ENCODE measurements at regions not wholly inside any gene's neighbourhood (a gene's known extent, or its start where the extent isn't known, plus 50 kb on each side); places are given as distances from the start of the nearest gene placed in this dataset.

- intact Hi-C loops (cut with micrococcal nuclease; ENCODE audit: unreplicated experiment): no loop called here
- POLR2A ChIA-PET: no interaction called here
- no peaks in the 10 kb centered on the region for H3K79me2 ChIP-seq (ENCODE audit: control insufficient read depth, insufficient read depth, low read length)
- no peak for TF ChIP-seq SREBF1 (IDR thresholded peaks at IDR 0.05; ENCODE audit: low read length)
- no peak for FAIRE-seq
- CTCF ChIA-PET: interaction anchor here (1.2 to 1.5 kb wide), 3 partner anchors 12 to 36 kb away, joined by 3 read pairs; no protein-coding TSS in a partner anchor
- no peaks in the 10 kb centered on the region for H3K36me3 ChIP-seq (ENCODE audit: control insufficient read depth in 2 of 2, insufficient read depth in 2 of 2, low read length in 1 of 2)
- H2AFZ ChIP-seq (ENCODE audit: control insufficient read depth, low read depth, low read length): no peak overlapping the region
- no peaks in the 10 kb centered on the region for H3K27me3 ChIP-seq (replicated peaks in 1 of 2; ENCODE audit: control insufficient read depth in 2 of 2, insufficient read depth in 2 of 2, low read length in 1 of 2)
- H3K4me2 ChIP-seq (ENCODE audit: control insufficient read depth, insufficient read depth): no peak overlapping the region
- no peaks in the 10 kb centered on the region for H3K9me3 ChIP-seq (replicated peaks; ENCODE audit: control insufficient read depth, insufficient read depth, low read length)
- in situ Hi-C loops (cut with MboI): no loop called here
- WGBS (ENCODE audit: insufficient coverage, insufficient replicate concordance, low lambda C conversion rate, missing lambda C conversion rate): 90% methylated on average over 10 of the region's 10 CpGs
- BruUV-seq (replicated peaks): no TSS peak
- H3K27ac ChIP-seq (ENCODE audit: control insufficient read depth, insufficient read depth): no peak overlapping the region
- no peak overlapping the region for H3K9ac ChIP-seq (ENCODE audit: control insufficient read depth, insufficient read depth, low read length)
- H3K4me1 ChIP-seq (ENCODE audit: control insufficient read depth, insufficient read depth, low read length): no peaks in the 10 kb centered on the region
- H4K20me1 ChIP-seq (ENCODE audit: control insufficient read depth, insufficient read depth): no peaks in the 10 kb centered on the region
- ATAC-seq: no peak
- DNase-seq (ENCODE audit: low read depth, low spot score): no peak
- RAD21 ChIA-PET (ENCODE audit: unreplicated experiment): no interaction called here
- SMC1A ChIA-PET (ENCODE audit: uncharacterized antibody, unreplicated experiment): interaction anchor here (0.9 to 1.2 kb wide), 2 partner anchors 10 to 12 kb away, joined by 3 to 4 read pairs; no protein-coding TSS in a partner anchor
- H3K4me3 ChIP-seq: no peak overlapping the region
Observed at GRCh38 chr4:123312951-123313592, 83.5 kb upstream of the SPRY1 start.

- H3K9me3 ChIP-seq (replicated peaks; ENCODE audit: control insufficient read depth, insufficient read depth, low read length): no peaks in the 10 kb centered on the region; the same call in 2 of the 3 replicates
- POLR2A ChIA-PET: no interaction called here
- no peaks in the 10 kb centered on the region for H3K4me1 ChIP-seq (ENCODE audit: control insufficient read depth, insufficient read depth, low read length)
- intact Hi-C loops (cut with micrococcal nuclease; ENCODE audit: unreplicated experiment): no loop called here
- in situ Hi-C loops (cut with MboI): no loop called here
- WGBS (ENCODE audit: insufficient coverage, insufficient replicate concordance, low lambda C conversion rate, missing lambda C conversion rate): 100% methylated on average over 1 of the region's 1 CpG
- FAIRE-seq (no peak), DNase-seq (ENCODE audit: low read depth, low spot score) (no peak), ATAC-seq (no peak)
- H3K4me2 ChIP-seq (ENCODE audit: control insufficient read depth, insufficient read depth): no peak overlapping the region
- H3K36me3 ChIP-seq (ENCODE audit: control insufficient read depth in 2 of 2, insufficient read depth in 2 of 2, low read length in 1 of 2): no peaks in the 10 kb centered on the region
- H3K27me3 ChIP-seq (replicated peaks in 1 of 2; ENCODE audit: control insufficient read depth in 2 of 2, insufficient read depth in 2 of 2, low read length in 1 of 2): no peaks in the 10 kb centered on the region
- H3K79me2 ChIP-seq (ENCODE audit: control insufficient read depth, insufficient read depth, low read length): no peaks in the 10 kb centered on the region
- SMC1A ChIA-PET (ENCODE audit: uncharacterized antibody, unreplicated experiment): interaction anchor here (1.0 kb wide), 1 partner anchor 103 kb away, joined by 3 read pairs; no protein-coding TSS in a partner anchor
- BruUV-seq (replicated peaks): no TSS peak
- no peak overlapping the region for H3K9ac ChIP-seq (ENCODE audit: control insufficient read depth, insufficient read depth, low read length)
- RAD21 ChIA-PET (ENCODE audit: unreplicated experiment): no interaction called here
- CTCF ChIA-PET: interaction anchor here (2.1 kb wide), 1 partner anchor 10 kb away, joined by 6 read pairs; no protein-coding TSS in a partner anchor
- no peaks in the 10 kb centered on the region for H4K20me1 ChIP-seq (ENCODE audit: control insufficient read depth, insufficient read depth)
- H3K27ac ChIP-seq (ENCODE audit: control insufficient read depth, insufficient read depth): no peak overlapping the region
- H2AFZ ChIP-seq (ENCODE audit: control insufficient read depth, low read depth, low read length): no peak overlapping the region
- H3K4me3 ChIP-seq: no peak overlapping the region
- TF ChIP-seq USF2 (IDR thresholded peaks at IDR 0.05; ENCODE audit: borderline replicate concordance, low read depth, low read length) (no peak), NR2C2 (IDR thresholded peaks at IDR 0.05; ENCODE audit: borderline replicate concordance, control insufficient read depth, insufficient read length, low read depth) (no peak), E4F1 (IDR thresholded peaks at IDR 0.05; ENCODE audit: borderline replicate concordance, partially characterized antibody) (no peak), MXI1 (IDR thresholded peaks at IDR 0.05; ENCODE audit: low read depth, low read length) (no peak), IKZF1 (conservative IDR thresholded peaks at IDR 0.05) (no peak), HSF1 (IDR thresholded peaks at IDR 0.05; ENCODE audit: low read depth, low read length) (no peak)
Observed at GRCh38 chr4:123315617-123316016, 81.0 kb upstream of the SPRY1 start.
